LNCaP clone FGC (cell line): ENCODE measurements at regions not wholly inside any gene's neighbourhood (a gene's known extent, or its start where the extent isn't known, plus 50 kb on each side); places are given as distances from the start of the nearest gene placed in this dataset.

Source experiments
- DNase-seq: peaks from one replicate; pipeline ENCODE4 v3.0.0-alpha.2; 2011; ENCODE audit warnings: low read depth
- H3K4me3 ChIP-seq: 2 replicates; pipeline ENCODE4 v1.5.1; 2011; ENCODE audit warnings: mild to moderate bottlenecking, low read depth, low read length, control low read depth
- CTCF ChIP-seq: IDR thresholded peaks from 2 replicates; pipeline ENCODE4 v1.5.1; 2012; ENCODE audit warnings: mild to moderate bottlenecking; ENCODE audit not compliant: control insufficient read depth, insufficient read depth; ENCODE audit errors: extremely low read depth

GRCh38 chr12:74941670-74942069, 268.0 kb downstream of the KCNC2 start:
- no peak for TF ChIP-seq CTCF
- no peak for DNase-seq
- H3K4me3 ChIP-seq, result no peak overlapping the region

GRCh38 chr12:74945771-74946198, 263.9 kb downstream of the KCNC2 start:
- no peak for TF ChIP-seq CTCF
- no peak for DNase-seq

GRCh38 chr12:74953697-74954096, 255.9 kb downstream of the KCNC2 start:
- DNase-seq, result no peak
- no peak overlapping the region for H3K4me3 ChIP-seq
- no peak for TF ChIP-seq CTCF

More at GRCh38 chr12:74945771-74946198, 263.9 kb downstream of the KCNC2 start:
- H3K4me3 ChIP-seq, result no peak overlapping the region

- H3K4me3 ChIP-seq, result no peak overlapping the region
- no peak for DNase-seq
- no peak for TF ChIP-seq CTCF
These were observed 252.4 kb downstream of the KCNC2 start for GRCh38 chr12:74957231-74957630.

GRCh38 chr12:74957634-74958033, 252.0 kb downstream of the KCNC2 start:
- no peak overlapping the region for H3K4me3 ChIP-seq
- no peak for TF ChIP-seq CTCF
- no peak for DNase-seq

GRCh38 chr12:74959657-74960056, 250.0 kb downstream of the KCNC2 start:
- H3K4me3 ChIP-seq, result no peak overlapping the region
- no peak for TF ChIP-seq CTCF
- no peak for DNase-seq

GRCh38 chr12:74963304-74963703, 246.3 kb downstream of the KCNC2 start:
- no peak for TF ChIP-seq CTCF
- DNase-seq, result no peak
- H3K4me3 ChIP-seq, result no peak overlapping the region
